NCI-H1048 (cell line): ENCODE measurements at regions not wholly inside any gene's neighbourhood (a gene's known extent, or its start where the extent isn't known, plus 50 kb on each side); places are given as distances from the start of the nearest gene placed in this dataset.
"Not testable (repeated sequence)": the region's sequence is repeated elsewhere in the genome, so short reads cannot be mapped to it uniquely, and the experiment has no call there.

Experiments
- DNase-seq: peaks from one replicate; lab custom pipeline; 2025; lab: John Stamatoyannopoulos, UW

DNA sequence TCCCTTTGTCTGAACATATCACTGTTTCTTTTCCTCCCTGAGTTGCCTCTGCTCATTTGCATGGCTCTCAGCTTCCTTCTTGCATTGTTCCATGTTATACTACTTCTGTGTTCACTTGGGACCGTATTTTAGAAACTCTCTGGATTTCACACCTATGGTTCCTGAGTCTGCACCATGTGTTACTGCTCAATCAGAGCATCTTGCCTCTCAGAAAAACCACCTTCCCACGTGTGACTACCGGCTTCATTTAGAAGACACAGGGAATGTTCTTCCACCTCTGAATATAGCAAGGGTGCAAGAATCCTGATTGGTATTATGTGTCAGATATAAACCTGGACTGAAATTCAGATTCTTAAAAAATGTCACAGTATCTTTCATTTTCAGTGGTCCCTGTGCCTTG, 731.2 kb downstream of the TDRD15 start:
- no peak for DNase-seq

DNA sequence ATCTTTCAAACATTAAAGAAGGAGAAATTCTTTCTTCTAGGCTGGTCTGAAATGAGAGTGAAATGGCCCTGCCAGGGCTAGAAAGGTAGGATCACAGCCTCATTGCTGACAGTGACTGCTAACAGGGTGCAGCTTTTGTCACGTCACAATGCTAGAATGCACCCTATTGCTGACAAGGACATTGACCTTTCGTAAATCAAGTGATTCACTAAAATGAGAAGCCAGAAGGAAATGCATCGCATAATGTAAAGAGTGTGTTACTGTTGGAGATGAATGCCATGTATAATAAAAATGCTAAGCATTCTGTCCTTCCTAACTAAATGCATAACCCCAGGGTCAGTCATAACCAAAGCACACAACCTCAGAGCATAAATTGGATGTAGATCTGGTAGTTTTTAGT, 732.9 kb downstream of the TDRD15 start:
- no peak for DNase-seq

- no peak for DNase-seq
Measured at GRCh38 chr2:21860907-21861306, 737.1 kb downstream of the TDRD15 start.

GRCh38 chr2:21866316-21866715, 742.5 kb downstream of the TDRD15 start:
- no peak for DNase-seq

GRCh38 chr2:21887881-21888280, 764.1 kb downstream of the TDRD15 start:
- DNase-seq: no peak

DNA sequence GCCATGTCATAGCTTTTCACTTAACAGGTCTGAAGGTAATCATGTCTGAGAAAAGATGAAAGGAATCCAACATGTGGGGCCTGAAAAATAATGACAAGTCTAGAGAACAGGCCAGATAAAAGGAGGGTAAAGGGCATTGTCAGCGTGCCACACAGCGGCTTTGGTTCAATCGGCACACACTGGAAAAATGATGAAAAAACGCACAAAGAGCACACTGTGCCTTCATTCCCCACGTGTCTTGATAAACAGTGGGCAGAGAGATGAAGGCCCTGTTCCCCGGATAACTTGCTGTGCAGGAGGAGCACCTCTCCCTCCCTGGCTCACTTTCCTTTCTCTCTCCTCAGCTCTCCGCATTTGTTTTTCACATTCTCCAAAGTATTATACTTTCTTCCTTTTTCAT, 766.3 kb downstream of the TDRD15 start:
- DNase-seq: no peak

DNA sequence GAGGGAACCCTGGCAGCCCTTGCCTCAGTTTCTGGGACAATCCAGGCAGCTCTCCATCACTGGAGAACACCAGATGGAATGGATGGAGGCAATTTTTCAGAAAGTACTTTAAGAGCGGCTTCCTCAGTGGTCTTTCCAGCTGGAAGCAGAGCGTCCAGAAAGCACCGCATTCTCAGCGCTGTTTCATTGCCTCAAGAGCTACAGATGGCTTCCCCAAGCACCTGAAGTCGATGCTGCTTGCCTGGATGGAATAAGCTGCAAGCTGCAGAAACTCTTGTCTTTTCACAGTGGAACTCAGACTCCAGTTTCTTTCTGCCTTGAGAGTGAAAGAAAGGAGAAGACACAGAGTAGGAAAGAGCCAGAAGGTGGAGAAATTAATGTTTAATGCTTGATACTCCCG, 766.9 kb downstream of the TDRD15 start:
- DNase-seq: no peak

DNA sequence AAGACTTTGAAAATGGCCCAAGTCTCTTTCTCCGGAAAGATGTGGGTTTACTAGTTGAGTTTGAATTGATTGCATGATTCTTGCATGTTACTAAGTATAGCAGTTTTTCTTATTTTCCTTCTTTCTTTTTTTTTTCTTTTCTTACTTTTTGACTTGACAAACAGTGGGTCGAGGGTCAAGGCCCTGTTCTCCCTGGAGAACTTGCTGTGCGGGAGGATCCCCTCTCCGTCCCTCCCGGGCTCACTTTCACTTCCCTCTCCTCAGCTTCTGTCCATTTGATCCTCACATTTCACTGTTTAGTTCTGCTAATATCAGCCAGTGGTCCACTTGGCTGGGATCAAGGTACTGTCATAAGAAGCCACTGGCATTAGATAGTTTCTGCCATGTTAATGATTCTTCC, 767.4 kb downstream of the TDRD15 start:
- DNase-seq: no peak

- no peak for DNase-seq
Measured at GRCh38 chr2:21892140-21892539, 768.4 kb downstream of the TDRD15 start.

GRCh38 chr2:21895200-21895599, 771.4 kb downstream of the TDRD15 start:
- DNase-seq: no peak

DNA sequence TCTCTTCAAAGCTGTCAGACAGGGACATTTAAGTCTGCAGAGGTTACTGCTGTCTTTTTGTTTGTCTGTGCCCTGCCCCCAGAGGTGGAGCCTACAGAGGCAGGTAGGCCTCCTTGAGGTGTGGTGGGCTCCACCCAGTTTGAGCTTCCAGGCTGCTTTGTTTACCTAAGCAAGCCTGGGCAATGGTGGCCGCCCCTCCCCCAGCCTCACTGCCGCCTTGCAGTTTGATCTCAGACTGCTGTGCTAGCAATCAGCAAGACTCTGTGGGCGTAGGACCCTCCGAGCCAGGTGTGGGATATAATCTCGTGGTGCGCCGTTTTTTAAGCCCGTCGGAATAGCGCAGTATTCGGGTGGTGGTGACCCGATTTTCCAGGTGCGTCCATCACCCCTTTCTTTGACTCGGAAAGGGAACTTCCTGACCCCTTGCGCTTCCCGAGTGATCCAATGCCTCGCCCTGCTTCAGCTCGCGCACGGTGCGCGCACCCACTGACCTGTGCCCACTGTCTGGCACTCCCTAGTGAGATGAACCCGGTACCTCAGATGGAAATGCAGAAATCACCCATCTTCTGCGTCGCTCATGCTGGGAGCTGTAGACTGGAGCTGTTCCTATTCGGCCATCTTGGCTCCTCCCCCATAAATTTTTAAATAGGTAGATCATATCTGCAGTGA, 785.1 kb downstream of the TDRD15 start:
- DNase-seq: not testable (repeated sequence)

DNA sequence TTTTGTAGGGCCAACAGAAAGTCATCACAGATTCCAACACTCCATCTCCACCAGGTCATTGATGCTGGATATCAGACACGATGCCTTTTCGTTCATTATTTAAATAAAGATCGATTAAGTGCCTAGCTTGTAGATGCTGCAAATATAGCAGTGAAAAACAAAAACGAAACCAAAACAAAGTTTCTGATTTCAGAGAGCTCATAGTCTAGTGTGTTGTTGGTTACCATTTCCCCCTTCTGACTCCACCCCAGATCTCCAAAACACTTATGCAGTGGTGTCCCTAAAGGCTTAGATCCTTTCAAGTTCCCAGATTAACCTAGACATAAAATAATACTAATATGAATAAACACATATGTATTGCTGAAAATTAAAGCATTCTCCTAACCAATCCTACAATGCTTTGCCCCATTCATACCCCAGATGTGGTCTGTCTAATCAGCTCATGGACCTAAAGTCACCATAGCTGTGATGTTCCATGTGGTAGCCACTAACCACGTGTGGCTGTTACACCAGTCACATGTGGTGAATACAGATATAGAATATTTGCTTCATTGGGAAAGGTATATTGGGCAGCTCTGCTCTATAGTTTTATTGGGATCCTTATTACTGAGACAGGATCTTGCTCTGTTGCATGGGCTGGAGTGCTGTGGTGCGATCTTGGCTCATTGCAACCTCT, 787.2 kb downstream of the TDRD15 start:
- no peak for DNase-seq

- no peak for DNase-seq
Measured at GRCh38 chr2:21912405-21912804, 788.6 kb downstream of the TDRD15 start.

DNA sequence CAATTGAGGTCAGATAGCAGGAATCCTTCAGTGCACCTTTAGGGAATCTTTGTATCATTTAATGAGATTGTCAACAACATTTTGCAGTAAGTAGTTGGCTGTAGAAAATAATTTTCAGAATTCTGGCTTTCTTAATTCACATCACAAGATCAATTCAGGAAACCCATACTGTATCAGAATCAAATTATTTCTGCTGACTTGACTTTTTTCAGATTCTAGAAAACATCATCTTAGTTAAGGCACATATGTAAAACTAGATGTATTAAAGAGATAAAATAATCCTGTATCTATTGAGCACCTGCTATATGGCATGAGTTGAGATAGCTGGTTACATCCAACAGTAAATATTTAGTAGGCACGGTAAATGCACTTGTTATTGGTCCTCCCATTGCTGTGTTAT, 791.4 kb downstream of the TDRD15 start:
- DNase-seq: no peak

DNA sequence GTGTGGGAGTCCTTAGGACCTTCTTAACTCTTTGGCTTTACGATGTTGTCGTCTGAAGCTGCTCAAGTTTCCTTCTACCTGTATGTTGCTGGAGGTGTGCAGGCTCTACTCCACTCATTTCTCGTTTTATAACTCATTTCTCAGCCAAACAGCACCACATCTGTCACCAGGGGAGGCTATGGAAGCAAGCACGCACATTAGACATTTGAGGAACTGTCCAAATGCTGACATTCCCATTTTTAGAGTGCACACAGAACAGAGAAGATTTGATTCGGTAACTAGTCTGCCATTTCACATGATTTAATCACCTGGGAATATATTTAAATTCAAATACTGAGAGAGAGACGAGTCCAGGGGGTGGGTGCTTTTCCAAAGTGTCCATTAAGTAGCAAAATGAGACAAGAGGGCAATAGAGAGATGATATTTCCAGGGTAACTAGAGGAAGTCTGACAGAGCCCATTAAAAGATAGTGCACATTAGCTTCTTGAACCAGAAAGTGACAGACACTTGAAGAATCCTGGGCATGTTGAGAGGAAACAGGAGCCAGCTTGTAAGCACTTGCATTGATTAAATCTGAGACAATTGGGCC, 793.3 kb downstream of the TDRD15 start:
- DNase-seq: peak; percentile 1

DNA sequence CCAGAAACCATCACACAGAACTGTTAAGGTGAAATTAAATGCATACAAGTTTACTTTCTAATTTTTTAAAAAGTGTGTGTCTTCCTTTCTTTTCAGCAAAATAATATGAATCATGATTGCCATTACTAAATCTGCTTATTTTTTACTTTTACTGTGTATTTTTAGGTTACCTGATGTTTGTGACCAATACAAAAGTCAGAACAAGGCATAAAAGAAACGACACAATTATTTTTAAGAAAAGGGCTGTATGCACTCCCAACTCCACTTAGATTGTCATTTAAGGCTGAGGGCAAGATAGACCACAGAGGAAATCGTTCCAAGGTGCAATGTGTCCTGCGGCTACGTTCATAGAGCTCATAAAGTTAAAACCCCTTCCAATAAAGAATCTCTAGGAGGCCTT, 797.0 kb downstream of the TDRD15 start:
- DNase-seq: no peak

GRCh38 chr2:21924640-21925285, 801.0 kb downstream of the TDRD15 start:
- DNase-seq: no peak

- no peak for DNase-seq
Measured at GRCh38 chr2:21928292-21928691, 804.5 kb downstream of the TDRD15 start.

DNA sequence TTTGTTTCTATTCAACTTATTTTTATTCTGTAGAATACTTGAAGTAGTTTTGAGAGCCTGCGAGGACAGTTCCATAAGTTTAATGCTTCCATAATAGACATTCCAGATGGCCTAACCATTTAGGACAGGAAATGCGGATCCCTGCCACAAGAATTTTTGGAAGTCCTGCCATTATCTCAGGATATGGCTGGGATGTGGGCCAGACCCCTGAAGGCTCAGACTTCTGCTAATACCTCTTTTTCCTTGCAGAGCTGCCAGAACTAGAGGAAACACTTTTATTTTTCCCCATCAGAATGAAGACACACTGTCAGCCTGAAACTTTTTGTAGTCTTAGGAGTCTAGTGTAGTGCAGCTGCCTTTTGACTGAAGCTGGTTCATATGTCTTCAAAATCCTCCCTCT, 806.5 kb downstream of the TDRD15 start:
- DNase-seq: no peak

DNA sequence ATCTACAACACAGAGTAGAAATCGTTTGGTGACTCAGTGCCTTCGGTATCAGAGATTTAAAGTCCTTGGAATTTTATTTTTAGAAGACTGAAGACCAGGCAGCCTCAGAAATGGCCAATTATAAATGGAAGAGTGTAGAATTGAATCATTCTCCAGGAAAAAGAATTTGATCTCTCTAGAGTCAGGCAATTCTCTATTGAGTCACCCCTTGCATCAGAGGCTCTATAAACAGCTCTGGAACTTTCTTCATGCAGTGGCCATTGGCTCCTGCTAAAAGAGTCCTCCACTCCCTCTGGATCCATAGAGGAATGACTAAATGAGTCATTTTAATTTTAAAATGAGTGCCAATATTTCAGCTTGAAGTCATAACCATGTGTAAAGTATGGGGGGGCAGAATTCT, 816.2 kb downstream of the TDRD15 start:
- no peak for DNase-seq

GRCh38 chr2:21944536-21944935, 820.8 kb downstream of the TDRD15 start:
- no peak for DNase-seq

GRCh38 chr2:21945658-21946057, 821.9 kb downstream of the TDRD15 start:
- DNase-seq: no peak

DNA sequence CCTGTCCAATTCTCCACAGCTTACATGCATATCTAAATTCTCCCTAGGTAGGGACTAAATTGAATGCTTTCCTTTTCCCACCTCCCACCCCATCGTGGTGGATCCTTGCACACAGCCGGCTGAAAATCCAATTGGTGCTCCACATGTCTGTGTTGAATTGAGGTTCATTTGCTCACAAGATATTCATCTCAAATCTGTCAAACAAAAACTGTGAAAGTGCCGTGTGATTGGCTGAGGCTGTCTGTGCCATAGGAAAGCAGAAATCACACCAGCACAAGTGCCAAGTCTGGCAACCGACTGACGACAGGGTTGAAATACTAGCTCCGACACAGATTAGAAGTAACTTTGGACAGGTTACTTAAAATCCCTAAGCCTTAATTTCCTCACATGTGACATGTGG, 823.3 kb downstream of the TDRD15 start:
- DNase-seq: no peak
